ENCODE measurements at regions not wholly inside any gene's neighbourhood (a gene's known extent, or its start where the extent isn't known, plus 50 kb on each side); places are given as distances from the start of the nearest gene placed in this dataset.

- peak; percentile 28; the same call in 1 of the 2 replicates for TF ChIP-seq ARID5B (CRISPR knock-in tag; IDR thresholded peaks at IDR 0.05)
- no peak for TF ChIP-seq ZNF510 (CRISPR knock-in tag; IDR thresholded peaks at IDR 0.05; ENCODE audit: low read depth)
- no peak for TF ChIP-seq MATR3 (CRISPR knock-in tag; IDR thresholded peaks at IDR 0.05)
- no peak for TF ChIP-seq ZNF484 (CRISPR knock-in tag; IDR thresholded peaks at IDR 0.05; ENCODE audit: borderline replicate concordance, low read depth)
- no peak for TF ChIP-seq ZNF235 (CRISPR knock-in tag; IDR thresholded peaks at IDR 0.05; ENCODE audit: borderline replicate concordance)
- TF ChIP-seq MLLT10 (CRISPR knock-in tag; IDR thresholded peaks at IDR 0.05), result no peak
- no peak for TF ChIP-seq SMAD9 (CRISPR knock-in tag; IDR thresholded peaks at IDR 0.05)
- no peak for TF ChIP-seq KMT2B (CRISPR knock-in tag; IDR thresholded peaks at IDR 0.05)
- peak; percentile 51; the same call in 1 of the 2 replicates for TF ChIP-seq TFAP4 (IDR thresholded peaks at IDR 0.05; ENCODE audit: borderline replicate concordance, low read depth)
- 0 out of 2 replicates have a peak, but pooled peaks have one; percentile 38 for TF ChIP-seq ZNF710 (CRISPR knock-in tag; IDR thresholded peaks at IDR 0.05; ENCODE audit: borderline replicate concordance)
- TF ChIP-seq ZNF256 (CRISPR knock-in tag; conservative IDR thresholded peaks at IDR 0.05), result no peak
- no peak for TF ChIP-seq IRF2 (CRISPR knock-in tag; IDR thresholded peaks at IDR 0.05)
- TF ChIP-seq ZNF326 (CRISPR knock-in tag; IDR thresholded peaks at IDR 0.05; ENCODE audit: borderline replicate concordance), result no peak
- TF ChIP-seq PITX1 (CRISPR knock-in tag; IDR thresholded peaks at IDR 0.05), result peak; percentile 44; the same call in 1 of the 2 replicates
- no peak for TF ChIP-seq ATAD3A (CRISPR knock-in tag; IDR thresholded peaks at IDR 0.05)
- peak; percentile 42; the same call in 1 of the 2 replicates for TF ChIP-seq POGZ (CRISPR knock-in tag; IDR thresholded peaks at IDR 0.05)
- TF ChIP-seq ZNF670 (CRISPR knock-in tag; IDR thresholded peaks at IDR 0.05; ENCODE audit: borderline replicate concordance), result no peak
- no peak for TF ChIP-seq SRSF1 (optimal IDR thresholded peaks at IDR 0.05; ENCODE audit: low read depth, low read length)
- TF ChIP-seq HNRNPL (IDR thresholded peaks at IDR 0.05; ENCODE audit: low read depth, low read length), result no peak
- no peak for TF ChIP-seq AGO2 (optimal IDR thresholded peaks at IDR 0.05; ENCODE audit: low read depth, low read length)
- no peak for TF ChIP-seq DMTF1 (CRISPR knock-in tag; IDR thresholded peaks at IDR 0.05)
- no peak for TF ChIP-seq MTA3 (CRISPR knock-in tag; IDR thresholded peaks at IDR 0.05)
- 0 out of 2 replicates have a peak, but pooled peaks have one; percentile 46 for TF ChIP-seq ZNF292 (CRISPR knock-in tag; IDR thresholded peaks at IDR 0.05; ENCODE audit: borderline replicate concordance, low read depth)
Measured at GRCh38 chr2:109067631-109068125, 61.3 kb upstream of the SH3RF3 start (continued).
